GM23338 (cell line): ENCODE measurements at regions not wholly inside any gene's neighbourhood (a gene's known extent, or its start where the extent isn't known, plus 50 kb on each side); places are given as distances from the start of the nearest gene placed in this dataset.

ENCODE experiments used
- ATAC-seq: fragments of 200-7000 bp; cut with Tn5 transposase; 3 replicates; pipeline ENCODE4 v1.9.1; 2020
- DNase-seq: peaks from one replicate; pipeline ENCODE4 v3.0.0-alpha.2; 2015; ENCODE audit warnings: low spot score
- H2AFZ ChIP-seq: fragments of 200-600 bp; sonication (generic); 2 replicates; pipeline ENCODE4 v1.8.0; 2016; ENCODE audit warnings: antibody characterized with exemption, mild to moderate bottlenecking, moderate library complexity
- H3F3A ChIP-seq: fragments of 200-600 bp; sonication (generic); replicated peaks from 2 replicates; pipeline ENCODE4 v1.8.0; 2017; ENCODE audit warnings: antibody characterized with exemption, mixed run types, low read depth
- H3K27ac ChIP-seq: fragments of 200-600 bp; sonication (generic); 2 replicates; pipeline ENCODE4 v1.6.1; 2016; ENCODE audit warnings: low read depth
- H3K27me3 ChIP-seq: fragments of 200-600 bp; sonication (generic); 2 replicates; pipeline ENCODE4 v1.8.0; 2016; ENCODE audit warnings: mild to moderate bottlenecking, mixed run types, moderate library complexity; ENCODE audit not compliant: insufficient read depth
- H3K36me3 ChIP-seq: fragments of 200-600 bp; sonication (generic); 2 replicates; pipeline ENCODE4 v1.8.0; 2016; ENCODE audit warnings: mild to moderate bottlenecking; ENCODE audit not compliant: insufficient read depth
- H3K4me1 ChIP-seq: fragments of 200-600 bp; sonication (generic); 2 replicates; pipeline ENCODE4 v1.8.0; 2016; ENCODE audit warnings: mild to moderate bottlenecking, moderate library complexity; ENCODE audit not compliant: insufficient read depth
- H3K4me2 ChIP-seq: fragments of 200-600 bp; sonication (generic); 2 replicates; pipeline ENCODE4 v1.7.1; 2017; ENCODE audit warnings: mixed run types
- H3K4me3 ChIP-seq: fragments of 200-600 bp; sonication (generic); 2 replicates; pipeline ENCODE4 v1.6.1; 2016; ENCODE audit warnings: mixed run types
- H3K79me2 ChIP-seq: fragments of 200-600 bp; sonication (generic); replicated peaks from 2 replicates; pipeline ENCODE4 v1.8.0; 2017; ENCODE audit warnings: mild to moderate bottlenecking; ENCODE audit not compliant: insufficient read depth
- H3K9me2 ChIP-seq: fragments of 200-600 bp; sonication (generic); 2 replicates; pipeline ENCODE4 v1.8.0; 2017; ENCODE audit not compliant: insufficient read depth
- H4K20me1 ChIP-seq: fragments of 200-600 bp; sonication (generic); replicated peaks from 2 replicates; pipeline ENCODE4 v1.8.0; 2017; ENCODE audit warnings: mild to moderate bottlenecking; ENCODE audit not compliant: insufficient read depth
- H3K27ac Mint-ChIP-seq: 2 replicates; pipeline ENCODE4 v1.8.0; 2020; ENCODE audit warnings: inconsistent platforms, mild to moderate bottlenecking, moderate library complexity, mixed read lengths
- H3K27me3 Mint-ChIP-seq: 3 replicates; pipeline ENCODE4 v1.8.0; 2022; ENCODE audit warnings: low read depth, mild to moderate bottlenecking, moderate library complexity, mixed read lengths, inconsistent platforms; ENCODE audit not compliant: insufficient read depth, poor library complexity
- H3K36me3 Mint-ChIP-seq: 3 replicates; pipeline ENCODE4 v1.8.0; 2021; ENCODE audit warnings: low read depth, mild to moderate bottlenecking, inconsistent platforms, moderate library complexity, mixed read lengths
- H3K4me1 Mint-ChIP-seq: 3 replicates; pipeline ENCODE4 v1.8.0; 2020; ENCODE audit warnings: mild to moderate bottlenecking, inconsistent platforms, mixed read lengths
- H3K4me3 Mint-ChIP-seq: 3 replicates; pipeline ENCODE4 v1.8.0; 2021; ENCODE audit warnings: moderate library complexity, mild to moderate bottlenecking, inconsistent platforms, mixed read lengths
- H3K9me3 Mint-ChIP-seq: 3 replicates; pipeline ENCODE4 v1.8.0; 2020; ENCODE audit warnings: moderate library complexity, mild to moderate bottlenecking, inconsistent platforms, mixed read lengths
- CREB1 ChIP-seq: fragments of 250-450 bp; sonication (Bioruptor Pico); IDR thresholded peaks from 2 replicates; pipeline ENCODE4 v1.5.0; 2020; ENCODE audit warnings: low read depth, mild to moderate bottlenecking, moderate library complexity
- CTCF ChIP-seq, 2 experiments: fragments of 200-600 bp in 1 of 2; sonication (generic) in 1 of 2; conservative IDR thresholded peaks; 2 replicates each; pipeline versions ENCODE4 v1.5.1 to v1.6.1; 2016 to 2017; ENCODE audit warnings: antibody characterized with exemption in 2 of 2, low read depth in 2 of 2, mild to moderate bottlenecking in 2 of 2, moderate library complexity in 1 of 2
- ETS1 ChIP-seq: IDR thresholded peaks from 2 replicates; pipeline ENCODE4 v1.6.1; 2016; ENCODE audit warnings: antibody characterized with exemption
- EZH2 ChIP-seq: fragments of 200-600 bp; sonication (generic); IDR thresholded peaks from one replicate; pipeline ENCODE4 v1.8.0; 2017; ENCODE audit warnings: antibody characterized with exemption, mild to moderate bottlenecking, low read depth; ENCODE audit not compliant: unreplicated experiment
- EZH2phosphoT487 ChIP-seq: fragments of 200-600 bp; sonication (generic); IDR thresholded peaks from one replicate; pipeline ENCODE4 v1.8.1; 2018; ENCODE audit warnings: antibody characterized with exemption; ENCODE audit not compliant: unreplicated experiment
- JUNB ChIP-seq: IDR thresholded peaks from one replicate; pipeline ENCODE4 v1.6.1; 2016; ENCODE audit warnings: antibody characterized with exemption; ENCODE audit not compliant: unreplicated experiment
- NANOG ChIP-seq: IDR thresholded peaks from 2 replicates; pipeline ENCODE4 v1.6.1; 2016; ENCODE audit warnings: antibody characterized with exemption, borderline replicate concordance
- POLR2AphosphoS5 ChIP-seq: IDR thresholded peaks from 2 replicates; pipeline ENCODE4 v1.6.1; 2016; ENCODE audit warnings: antibody characterized with exemption, low read depth
- REST ChIP-seq: IDR thresholded peaks from one replicate; pipeline ENCODE4 v1.6.1; 2018; ENCODE audit warnings: antibody characterized with exemption; ENCODE audit not compliant: unreplicated experiment
- STAT1 ChIP-seq: IDR thresholded peaks from one replicate; pipeline ENCODE4 v1.6.1; 2016; ENCODE audit warnings: antibody characterized with exemption; ENCODE audit not compliant: unreplicated experiment
- ZNF114 ChIP-seq: fragments of 250-450 bp; sonication (Bioruptor Pico); IDR thresholded peaks from 2 replicates; pipeline ENCODE4 v1.5.0; 2020; ENCODE audit warnings: mild to moderate bottlenecking, moderate library complexity
- ZNF331 ChIP-seq: fragments of 250-450 bp; sonication (Bioruptor Pico); IDR thresholded peaks from 2 replicates; pipeline ENCODE4 v1.5.0; 2020; ENCODE audit warnings: low read depth, mild to moderate bottlenecking, moderate library complexity
- ZNF462 ChIP-seq: fragments of 250-450 bp; sonication (Bioruptor Pico); IDR thresholded peaks from 2 replicates; pipeline ENCODE4 v1.5.0; 2020; ENCODE audit warnings: mild to moderate bottlenecking, moderate library complexity

- Histone ChIP-seq H3K27me3 (no peaks in the 10 kb centered on the region), H3F3A (no peaks in the 10 kb centered on the region), H4K20me1 (no peaks in the 10 kb centered on the region), H3K4me1 (no peaks in the 10 kb centered on the region), H3K9me2 (no peaks in the 10 kb centered on the region; the same call in 1 of the 2 replicates), H3K79me2 (no peaks in the 10 kb centered on the region), H3K4me3 (no peak overlapping the region), H2AFZ (no peak overlapping the region), H3K27ac (no peak overlapping the region), H3K4me2 (no peak overlapping the region), H3K36me3 (no peaks in the 10 kb centered on the region)
- Mint-ChIP-seq H3K27ac (no peak overlapping the region), H3K36me3 (peaks cover 10% of the 10 kb centered on the region), H3K4me1 (no peaks in the 10 kb centered on the region), H3K9me3 (peaks cover 13% of the 10 kb centered on the region), H3K4me3 (no peak overlapping the region), H3K27me3 (no peaks in the 10 kb centered on the region)
- DNase-seq (no peak), ATAC-seq (no peak)
- no peak for TF ChIP-seq REST
- no peak for TF ChIP-seq EZH2
- TF ChIP-seq ZNF462 (CRISPR knock-in tag) = no peak
- TF ChIP-seq CREB1 (CRISPR knock-in tag) = no peak
- no peak for TF ChIP-seq CTCF (conservative IDR thresholded peaks at IDR 0.05; ENCODE audit: low read depth in 2 of 2)
- TF ChIP-seq ETS1 = no peak
- TF ChIP-seq EZH2phosphoT487 = no peak
- no peak for TF ChIP-seq ZNF331 (CRISPR knock-in tag)
- no peak for TF ChIP-seq ZNF114 (CRISPR knock-in tag)
- no peak for TF ChIP-seq JUNB
- TF ChIP-seq NANOG = no peak
- no peak for TF ChIP-seq STAT1
- TF ChIP-seq POLR2AphosphoS5 = no peak
Measured at GRCh38 chr2:23083966-23084365, 301.0 kb upstream of the KLHL29 start.
